Neural progenitor cell (in vitro differentiated cells): ENCODE measurements at regions not wholly inside any gene's neighbourhood (a gene's known extent, or its start where the extent isn't known, plus 50 kb on each side); places are given as distances from the start of the nearest gene placed in this dataset.

Experiments
- DNase-seq: peaks from one replicate; pipeline ENCODE4 v3.0.0-alpha.2; 2016; ENCODE audit warnings: low spot score
- H2AFZ ChIP-seq: fragments of 200-600 bp; sonication (generic); replicated peaks from 2 replicates; pipeline ENCODE4 v1.6.1; 2016; ENCODE audit warnings: antibody characterized with exemption
- H3F3A ChIP-seq: fragments of 200-600 bp; sonication (generic); 2 replicates; pipeline ENCODE4 v1.6.1; 2016; ENCODE audit warnings: antibody characterized with exemption, low read depth
- H3K27ac ChIP-seq: fragments of 200-600 bp; sonication (generic); 2 replicates; pipeline ENCODE4 v1.5.1; 2016; ENCODE audit warnings: mild to moderate bottlenecking
- H3K27me3 ChIP-seq: fragments of 200-600 bp; sonication (generic); 2 replicates; pipeline ENCODE4 v1.6.1; 2016; ENCODE audit warnings: mild to moderate bottlenecking, moderate library complexity
- H3K36me3 ChIP-seq: fragments of 200-600 bp; sonication (generic); 2 replicates; pipeline ENCODE4 v1.5.1; 2016
- H3K4me1 ChIP-seq: fragments of 200-600 bp; sonication (generic); 2 replicates; pipeline ENCODE4 v1.6.1; 2016; ENCODE audit warnings: mixed run types
- H3K4me2 ChIP-seq: fragments of 200-600 bp; sonication (generic); 2 replicates; pipeline ENCODE4 v1.6.1; 2016
- H3K4me3 ChIP-seq: fragments of 200-600 bp; sonication (generic); 2 replicates; pipeline ENCODE4 v1.5.1; 2016
- H3K79me2 ChIP-seq: fragments of 200-600 bp; sonication (generic); 2 replicates; pipeline ENCODE4 v1.6.1; 2016; ENCODE audit warnings: low read depth
- H3K9ac ChIP-seq: fragments of 200-600 bp; sonication (generic); 2 replicates; pipeline ENCODE4 v1.6.1; 2016
- H3K9me3 ChIP-seq: fragments of 200-600 bp; sonication (generic); 2 replicates; pipeline ENCODE4 v1.5.1; 2016; ENCODE audit warnings: low read depth
- H4K20me1 ChIP-seq: fragments of 200-600 bp; sonication (generic); 2 replicates; pipeline ENCODE4 v1.6.1; 2016; ENCODE audit warnings: low read depth
- H3K27ac Mint-ChIP-seq: 3 replicates; pipeline ENCODE4 v1.8.0; 2021; ENCODE audit warnings: mixed read lengths
- H3K27me3 Mint-ChIP-seq: 2 replicates; pipeline ENCODE4 v1.8.0; 2022; ENCODE audit warnings: low read depth, mild to moderate bottlenecking, inconsistent platforms, moderate library complexity, mixed read lengths; ENCODE audit not compliant: insufficient read depth
- H3K36me3 Mint-ChIP-seq: 3 replicates; pipeline ENCODE4 v1.8.0; 2021; ENCODE audit warnings: mixed read lengths
- H3K4me1 Mint-ChIP-seq: 3 replicates; pipeline ENCODE4 v1.8.0; 2021; ENCODE audit warnings: mixed read lengths
- H3K4me3 Mint-ChIP-seq: 3 replicates; pipeline ENCODE4 v1.8.0; 2021; ENCODE audit warnings: mild to moderate bottlenecking, moderate library complexity, mixed read lengths
- H3K9me3 Mint-ChIP-seq: 3 replicates; pipeline ENCODE4 v1.8.0; 2020; ENCODE audit warnings: mixed read lengths
- CTCF ChIP-seq: fragments of 200-600 bp; sonication (generic); IDR thresholded peaks from 2 replicates; pipeline ENCODE4 v1.5.1; 2017; ENCODE audit warnings: antibody characterized with exemption, mild to moderate bottlenecking
- EZH2 ChIP-seq: fragments of 200-600 bp; sonication (generic); IDR thresholded peaks from 2 replicates; pipeline ENCODE4 v1.6.1; 2017; ENCODE audit warnings: antibody characterized with exemption, mild to moderate bottlenecking, moderate library complexity
- EZH2phosphoT487 ChIP-seq: fragments of 200-600 bp; sonication (generic); IDR thresholded peaks from 2 replicates; pipeline ENCODE4 v1.6.1; 2017; ENCODE audit warnings: antibody characterized with exemption

GRCh38 chr4:125838202-125838601 lies 523.4 kb downstream of the FAT4 start:
- Mint-ChIP-seq H3K4me1 (no peaks in the 10 kb centered on the region), H3K27me3 (no peaks in the 10 kb centered on the region), H3K36me3 (no peaks in the 10 kb centered on the region), H3K9me3 (no peaks in the 10 kb centered on the region), H3K4me3 (no peak overlapping the region), H3K27ac (no peak overlapping the region)
- Histone ChIP-seq H4K20me1 (no peaks in the 10 kb centered on the region), H3K4me2 (no peak overlapping the region), H3K9me3 (no peaks in the 10 kb centered on the region), H3K27ac (no peak overlapping the region), H3K4me1 (no peaks in the 10 kb centered on the region), H2AFZ (no peak overlapping the region), H3K27me3 (no peaks in the 10 kb centered on the region), H3F3A (no peaks in the 10 kb centered on the region), H3K79me2 (no peaks in the 10 kb centered on the region), H3K9ac (no peak overlapping the region), H3K36me3 (no peaks in the 10 kb centered on the region), H3K4me3 (no peak overlapping the region)
- TF ChIP-seq CTCF, result no peak
- no peak for TF ChIP-seq EZH2
- no peak for TF ChIP-seq EZH2phosphoT487
- no peak for DNase-seq

- no peaks in the 10 kb centered on the region for H3K9me3 Mint-ChIP-seq
- Histone ChIP-seq H3K27me3 (no peaks in the 10 kb centered on the region), H3K79me2 (no peaks in the 10 kb centered on the region), H3K36me3 (no peaks in the 10 kb centered on the region), H4K20me1 (no peaks in the 10 kb centered on the region), H3F3A (no peaks in the 10 kb centered on the region), H3K4me3 (no peak overlapping the region), H3K4me2 (no peak overlapping the region), H3K9ac (no peak overlapping the region), H3K27ac (no peak overlapping the region), H3K4me1 (no peaks in the 10 kb centered on the region), H3K9me3 (no peaks in the 10 kb centered on the region), H2AFZ (no peak overlapping the region)
- no peak overlapping the region for H3K27ac Mint-ChIP-seq
- H3K4me1 Mint-ChIP-seq, result no peaks in the 10 kb centered on the region
- no peaks in the 10 kb centered on the region for H3K27me3 Mint-ChIP-seq
- DNase-seq, result no peak
- no peak overlapping the region for H3K4me3 Mint-ChIP-seq
- no peaks in the 10 kb centered on the region for H3K36me3 Mint-ChIP-seq
- TF ChIP-seq EZH2 (no peak), EZH2phosphoT487 (no peak), CTCF (no peak)
Measured at GRCh38 chr4:125838924-125839323, 524.2 kb downstream of the FAT4 start.

GRCh38 chr4:125843947-125844346 lies 529.2 kb downstream of the FAT4 start:
- no peaks in the 10 kb centered on the region for H4K20me1 ChIP-seq
- H3K4me3 ChIP-seq, result no peak overlapping the region
- TF ChIP-seq CTCF (no peak), EZH2 (no peak), EZH2phosphoT487 (no peak)
- no peak overlapping the region for H3K27ac ChIP-seq
- no peaks in the 10 kb centered on the region for H3K36me3 ChIP-seq
- no peaks in the 10 kb centered on the region for H3K9me3 ChIP-seq
- no peaks in the 10 kb centered on the region for H3K27me3 ChIP-seq
- H3K79me2 ChIP-seq, result no peaks in the 10 kb centered on the region
- Mint-ChIP-seq H3K36me3 (no peaks in the 10 kb centered on the region), H3K4me1 (peaks cover 2% of the 10 kb centered on the region), H3K9me3 (no peaks in the 10 kb centered on the region), H3K27me3 (no peaks in the 10 kb centered on the region), H3K27ac (no peak overlapping the region), H3K4me3 (no peak overlapping the region)
- no peak for DNase-seq
- no peak overlapping the region for H2AFZ ChIP-seq
- H3K4me1 ChIP-seq, result no peaks in the 10 kb centered on the region
- H3F3A ChIP-seq, result no peaks in the 10 kb centered on the region
- no peak overlapping the region for H3K4me2 ChIP-seq
- no peak overlapping the region for H3K9ac ChIP-seq

GRCh38 chr4:125847518-125847917 lies 532.8 kb downstream of the FAT4 start:
- H3K27ac Mint-ChIP-seq, result no peak overlapping the region
- no peak for TF ChIP-seq EZH2phosphoT487
- no peak for TF ChIP-seq CTCF
- TF ChIP-seq EZH2, result no peak
- no peak overlapping the region for H3K4me3 Mint-ChIP-seq
- no peak for DNase-seq
- no peaks in the 10 kb centered on the region for H3K27me3 Mint-ChIP-seq
- H3K27ac ChIP-seq, result no peak overlapping the region
- no peaks in the 10 kb centered on the region for H3K9me3 Mint-ChIP-seq
- peaks cover 2% of the 10 kb centered on the region for H3K4me1 Mint-ChIP-seq
- no peaks in the 10 kb centered on the region for H3K79me2 ChIP-seq
- H3K9ac ChIP-seq, result no peak overlapping the region
- no peaks in the 10 kb centered on the region for H3K36me3 ChIP-seq
- no peaks in the 10 kb centered on the region for H3K4me1 ChIP-seq
- H3K27me3 ChIP-seq, result no peaks in the 10 kb centered on the region
- no peak overlapping the region for H2AFZ ChIP-seq
- H3K36me3 Mint-ChIP-seq, result no peaks in the 10 kb centered on the region
- H3K4me2 ChIP-seq, result no peak overlapping the region
- H3K4me3 ChIP-seq, result no peak overlapping the region
- H4K20me1 ChIP-seq, result no peaks in the 10 kb centered on the region
- no peaks in the 10 kb centered on the region for H3F3A ChIP-seq
- no peaks in the 10 kb centered on the region for H3K9me3 ChIP-seq
